Mesenchymal stem cell (in vitro differentiated cells and primary cell): ENCODE measurements at regions not wholly inside any gene's neighbourhood (a gene's known extent, or its start where the extent isn't known, plus 50 kb on each side); places are given as distances from the start of the nearest gene placed in this dataset. TPM values are rescaled to one million over a fixed set of nuclear protein-coding genes. Genes with fewer than 3 reads are reported as not detected.

Experiments
- DNase-seq: peaks from one replicate; pipeline ENCODE4 v3.0.0-alpha.2; 2013
- H2AFZ ChIP-seq: one replicate; pipeline ENCODE4 v1.6.1; 2013; ENCODE audit warnings: low read depth, mild to moderate bottlenecking, control low read depth, inconsistent platforms, low read length, moderate library complexity
- H2AK5ac ChIP-seq: 2 replicates; pipeline ENCODE4 v1.6.1; 2013; ENCODE audit warnings: low read length, moderate library complexity, mild to moderate bottlenecking, inconsistent platforms; ENCODE audit not compliant: severe bottlenecking
- H2BK120ac ChIP-seq: one replicate; pipeline ENCODE4 v1.6.1; 2013; ENCODE audit warnings: low read depth, mild to moderate bottlenecking, inconsistent platforms, low read length, moderate library complexity
- H2BK12ac ChIP-seq, 2 experiments: one replicate each; pipeline ENCODE4 v1.6.1; 2013; ENCODE audit warnings: inconsistent platforms in 2 of 2, low read length in 2 of 2, mild to moderate bottlenecking in 2 of 2, moderate library complexity in 2 of 2, control low read depth in 1 of 2
- H2BK15ac ChIP-seq: one replicate; pipeline ENCODE4 v1.6.1; 2013; ENCODE audit warnings: mild to moderate bottlenecking, low read depth, inconsistent platforms; ENCODE audit not compliant: poor library complexity, severe bottlenecking
- H2BK5ac ChIP-seq: 2 replicates; pipeline ENCODE4 v1.6.1; 2013; ENCODE audit warnings: low read depth, mild to moderate bottlenecking, low read length, control low read depth, inconsistent platforms; ENCODE audit not compliant: poor library complexity, severe bottlenecking
- H3K14ac ChIP-seq, 2 experiments: one replicate each; pipeline ENCODE4 v1.6.1; 2013; ENCODE audit warnings: inconsistent platforms in 2 of 2, low read length in 2 of 2, control low read depth in 1 of 2, mild to moderate bottlenecking in 1 of 2, moderate library complexity in 1 of 2
- H3K18ac ChIP-seq, 2 experiments: one replicate each; pipeline ENCODE4 v1.6.1; 2013; ENCODE audit warnings: inconsistent platforms in 2 of 2, low read length in 2 of 2, control low read depth in 1 of 2, low read depth in 1 of 2, mild to moderate bottlenecking in 1 of 2
- H3K23ac ChIP-seq, 2 experiments: one replicate each; pipeline ENCODE4 v1.6.1; 2013; ENCODE audit warnings: inconsistent platforms in 2 of 2, low read length in 2 of 2, mild to moderate bottlenecking in 2 of 2, moderate library complexity in 2 of 2, control low read depth in 1 of 2
- H3K27ac ChIP-seq: 2 replicates; pipeline ENCODE4 v1.5.1; 2013; ENCODE audit warnings: mild to moderate bottlenecking, moderate library complexity, low read length, control low read depth, inconsistent platforms; ENCODE audit not compliant: poor library complexity, severe bottlenecking
- H3K27me3 ChIP-seq, 2 experiments: 2 replicates each; pipeline versions ENCODE4 v1.6.1 to v1.7.0; 2013; ENCODE audit warnings: low read length in 2 of 2, mild to moderate bottlenecking in 2 of 2, moderate library complexity in 2 of 2, control low read depth in 1 of 2, inconsistent platforms in 1 of 2; ENCODE audit not compliant: control insufficient read depth in 1 of 2, insufficient read depth in 1 of 2
- H3K36me3 ChIP-seq, 2 experiments: 2 replicates each; pipeline versions ENCODE4 v1.6.1 to v1.7.0; 2013; ENCODE audit warnings: low read length in 2 of 2, control low read depth in 1 of 2, inconsistent platforms in 1 of 2, low read depth in 1 of 2, mild to moderate bottlenecking in 1 of 2; ENCODE audit not compliant: insufficient read depth in 2 of 2, control insufficient read depth in 1 of 2
- H3K4ac ChIP-seq, 2 experiments: one replicate each; pipeline ENCODE4 v1.6.1; 2013; ENCODE audit warnings: inconsistent platforms in 2 of 2, low read length in 2 of 2, mild to moderate bottlenecking in 2 of 2, moderate library complexity in 2 of 2, control low read depth in 1 of 2, low read depth in 1 of 2
- H3K4me1 ChIP-seq: 2 replicates; pipeline ENCODE4 v1.6.1; 2013; ENCODE audit warnings: low read depth, low read length, control low read depth; ENCODE audit not compliant: control insufficient read depth, insufficient read depth
- H3K4me2 ChIP-seq: 2 replicates; pipeline ENCODE4 v1.6.1; 2013; ENCODE audit warnings: low read length, mild to moderate bottlenecking, inconsistent platforms; ENCODE audit not compliant: poor library complexity, severe bottlenecking
- H3K4me3 ChIP-seq, 2 experiments: 2 replicates each; pipeline versions ENCODE4 v1.5.1 to v1.7.0; 2013; ENCODE audit warnings: low read length in 2 of 2, mild to moderate bottlenecking in 2 of 2, control low read depth in 1 of 2, low read depth in 1 of 2; ENCODE audit not compliant: insufficient read depth in 1 of 2
- H3K79me1 ChIP-seq: replicated peaks from 2 replicates; pipeline ENCODE4 v1.6.1; 2013; ENCODE audit warnings: mild to moderate bottlenecking, control low read depth, low read length, inconsistent platforms; ENCODE audit not compliant: poor library complexity, severe bottlenecking
- H3K9ac ChIP-seq: 2 replicates; pipeline ENCODE4 v1.7.0; 2013; ENCODE audit warnings: mild to moderate bottlenecking, low read length, moderate library complexity
- H3K9me3 ChIP-seq: 2 replicates; pipeline ENCODE4 v1.7.0; 2013; ENCODE audit warnings: mild to moderate bottlenecking, low read length; ENCODE audit not compliant: control insufficient read depth
- H4K8ac ChIP-seq: one replicate; pipeline ENCODE4 v1.6.1; 2013; ENCODE audit warnings: inconsistent platforms, mild to moderate bottlenecking, low read length, moderate library complexity
- H4K91ac ChIP-seq: one replicate; pipeline ENCODE4 v1.6.1; 2013; ENCODE audit warnings: mild to moderate bottlenecking, low read length, inconsistent platforms
- WGBS: methylation state at CpG from one replicate; pipeline ENCODE4 v1.1.7; 2013; ENCODE audit warnings: mixed read lengths; 5-methylcytosine and 5-hydroxymethylcytosine counted together
- small RNA-seq: library from polyadenylated mRNA; stranded (forward); fragments of <200 nt; extraction: miRNeasy Mini kit (QIAGEN cat#:217004); gene quantifications from one replicate; pipeline ENCODE3, GENCODE V24; 2013; ENCODE audit warnings: low read depth

DNA sequence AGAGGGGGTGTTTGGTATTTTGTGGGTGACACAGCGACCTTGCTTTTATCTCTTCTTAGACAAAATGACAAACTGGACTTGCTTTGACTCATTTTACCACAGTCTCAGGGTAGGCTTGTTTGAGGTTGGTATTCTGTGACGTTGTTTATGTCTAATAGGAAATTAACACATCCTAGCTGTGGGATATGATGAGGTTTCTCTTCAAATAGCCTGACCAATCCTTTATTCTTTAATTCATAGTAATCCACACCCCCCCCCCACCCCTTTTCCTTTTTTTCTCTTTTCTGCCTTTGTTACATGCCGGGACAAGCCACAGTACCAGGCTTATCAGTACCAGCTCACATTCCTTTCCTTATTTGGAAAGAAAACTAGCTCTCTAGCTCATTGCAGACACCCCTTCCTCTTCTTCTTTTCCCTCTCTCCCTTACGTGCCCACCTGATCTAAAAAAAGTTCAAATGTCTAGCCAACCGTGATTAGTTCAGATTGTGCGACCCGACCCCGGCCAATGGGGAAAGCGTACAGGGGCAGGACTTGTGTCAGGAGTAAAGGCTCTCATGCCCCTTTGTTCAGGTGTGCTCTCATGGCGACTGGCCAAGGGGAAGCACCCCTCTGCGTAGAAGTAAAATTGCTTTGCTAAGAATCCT lies 52.2 kb upstream of the PTPRM start:
- Histone ChIP-seq H2AFZ (no peak overlapping the region), H3K14ac (no peak overlapping the region), H3K4ac (no peak overlapping the region), H3K27me3 (no peaks in the 10 kb centered on the region), H3K27ac (no peak overlapping the region), H3K23ac (no peak overlapping the region), H2AK5ac (no peak overlapping the region), H3K18ac (no peak overlapping the region), H3K4me3 (no peak overlapping the region), H2BK12ac (no peak overlapping the region), H2BK5ac (no peak overlapping the region), H3K9ac (no peak overlapping the region), H4K8ac (no peak overlapping the region), H3K36me3 (no peaks in the 10 kb centered on the region), H3K4me1 (peaks cover 5% of the 10 kb centered on the region), H2BK15ac (no peak overlapping the region), H3K79me1 (no peaks in the 10 kb centered on the region), H3K4me2 (no peak overlapping the region), H3K9me3 (no peaks in the 10 kb centered on the region), H4K91ac (no peak overlapping the region), H2BK120ac (no peak overlapping the region)
- WGBS, result 74% methylated on average over 10 of the region's 11 CpGs
- no peak for DNase-seq

DNA sequence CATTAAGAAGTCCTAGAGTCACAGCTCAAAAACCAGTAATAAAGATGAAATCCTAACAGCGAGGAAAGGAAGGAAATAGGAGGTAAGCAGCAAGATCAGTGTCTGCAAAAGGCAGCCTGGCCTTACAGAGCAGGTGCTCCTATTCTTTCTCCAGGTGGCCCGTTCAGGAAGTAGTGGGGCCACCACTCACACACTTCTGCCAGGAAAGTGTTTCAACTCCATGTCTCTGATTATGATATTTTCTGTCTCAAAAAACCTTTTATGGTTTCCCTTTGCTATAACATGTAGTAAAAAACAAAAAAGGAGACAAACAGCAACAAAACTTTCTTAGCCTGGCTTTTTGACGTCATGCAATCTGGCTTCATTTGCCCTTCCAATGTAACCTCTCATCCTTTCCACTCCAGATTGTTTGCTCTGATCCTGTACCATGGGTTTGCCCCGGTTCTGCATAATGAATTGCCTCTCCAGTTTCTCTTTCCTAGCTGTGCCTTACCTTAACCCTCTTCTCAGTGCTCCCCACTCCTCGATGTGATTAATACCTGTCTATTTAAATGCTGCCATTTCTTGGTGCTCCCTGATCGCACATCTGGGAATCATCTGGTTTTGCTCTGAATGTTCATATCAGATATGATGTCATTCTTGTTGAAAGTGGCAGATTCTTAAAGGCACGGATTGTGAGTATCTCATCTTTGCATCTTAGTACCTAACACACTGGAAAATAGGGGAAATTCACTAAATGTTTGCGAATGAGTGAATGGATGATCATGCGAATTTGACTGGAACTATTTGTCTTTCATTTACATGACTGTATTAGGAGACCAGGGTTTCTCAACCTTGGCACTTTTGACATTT lies 50.6 kb upstream of the PTPRM start:
- H3K23ac ChIP-seq, result no peak overlapping the region
- no peak overlapping the region for H3K4me3 ChIP-seq
- no peak overlapping the region for H3K14ac ChIP-seq
- H3K4ac ChIP-seq, result no peak overlapping the region
- no peaks in the 10 kb centered on the region for H3K9me3 ChIP-seq
- H2AK5ac ChIP-seq, result no peak overlapping the region
- no peak overlapping the region for H2BK15ac ChIP-seq
- no peak overlapping the region for H3K9ac ChIP-seq
- no peak overlapping the region for H3K27ac ChIP-seq
- no peak overlapping the region for H4K8ac ChIP-seq
- H3K27me3 ChIP-seq, result no peaks in the 10 kb centered on the region
- H3K4me2 ChIP-seq, result no peak overlapping the region
- 83% methylated on average over 9 of the region's 9 CpGs for WGBS
- H2BK120ac ChIP-seq, result no peak overlapping the region
- H3K18ac ChIP-seq, result no peak overlapping the region
- no peak overlapping the region for H2BK5ac ChIP-seq
- no peaks in the 10 kb centered on the region for H3K79me1 ChIP-seq
- peaks cover 5% of the 10 kb centered on the region for H3K4me1 ChIP-seq
- no peak overlapping the region for H2BK12ac ChIP-seq
- no peak overlapping the region for H4K91ac ChIP-seq
- no peaks in the 10 kb centered on the region for H3K36me3 ChIP-seq
- DNase-seq, result no peak
- H2AFZ ChIP-seq, result no peak overlapping the region

Small RNAs in the stretch of these regions (small RNA-seq; reads per million reads assigned to genes)
- gene RF00554, result not detected
